IPS-20b (cell line): ENCODE measurements at regions not wholly inside any gene's neighbourhood (a gene's known extent, or its start where the extent isn't known, plus 50 kb on each side); places are given as distances from the start of the nearest gene placed in this dataset.
A peak's percentile ranks its signal among the peaks of the same experiment; 100 is the strongest.

Source experiments
- H3K27ac ChIP-seq: one replicate; pipeline ENCODE4 v1.5.1; 2013; ENCODE audit warnings: low read length
- H3K27me3 ChIP-seq: 2 replicates; pipeline ENCODE4 v1.6.1; 2013; ENCODE audit warnings: mild to moderate bottlenecking, low read length, inconsistent platforms; ENCODE audit not compliant: insufficient read depth
- H3K36me3 ChIP-seq: 2 replicates; pipeline ENCODE4 v1.6.1; 2013; ENCODE audit warnings: low read depth, mild to moderate bottlenecking, inconsistent platforms, low read length, moderate library complexity; ENCODE audit not compliant: insufficient read depth
- H3K4me1 ChIP-seq: 2 replicates; pipeline ENCODE4 v1.6.1; 2013; ENCODE audit warnings: mild to moderate bottlenecking, control low read depth, inconsistent platforms, low read length, moderate library complexity; ENCODE audit not compliant: insufficient read depth
- H3K4me3 ChIP-seq: 2 replicates; pipeline ENCODE4 v1.5.1; 2013; ENCODE audit warnings: mild to moderate bottlenecking, low read length, inconsistent platforms
- H3K9ac ChIP-seq: 2 replicates; pipeline ENCODE4 v1.6.1; 2013; ENCODE audit warnings: low read depth, mild to moderate bottlenecking, inconsistent platforms, low read length, moderate library complexity
- H3K9me3 ChIP-seq: 2 replicates; pipeline ENCODE4 v1.6.1; 2013; ENCODE audit warnings: mild to moderate bottlenecking, low read depth, low read length, inconsistent platforms; ENCODE audit not compliant: insufficient read depth

DNA sequence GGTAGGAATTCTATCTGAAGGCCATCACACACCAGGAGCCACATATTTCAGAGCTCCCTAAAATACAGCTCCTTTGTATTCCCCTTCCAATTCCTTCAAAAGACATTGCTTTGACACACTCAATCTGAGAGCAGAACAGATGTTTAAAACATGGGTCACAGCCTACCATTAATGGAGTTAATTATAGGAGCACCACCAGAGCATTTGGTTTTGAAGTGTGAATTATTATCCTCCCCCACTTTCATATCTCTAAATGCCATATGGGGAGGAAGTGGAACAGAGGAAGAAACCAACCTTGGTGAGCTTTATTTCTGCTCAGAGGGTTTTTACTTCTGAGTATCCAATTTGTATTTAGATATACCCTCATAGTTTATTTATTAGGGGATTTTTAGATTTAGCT lies 50.7 kb upstream of the TNFRSF21 start:
- H3K9ac ChIP-seq, result no peak overlapping the region
- no peaks in the 10 kb centered on the region for H3K9me3 ChIP-seq
- H3K36me3 ChIP-seq, result no peaks in the 10 kb centered on the region
- no peaks in the 10 kb centered on the region for H3K27me3 ChIP-seq
- no peak overlapping the region for H3K27ac ChIP-seq
- H3K4me3 ChIP-seq, result no peak overlapping the region
- H3K4me1 ChIP-seq, result peaks cover 19% of the 10 kb centered on the region

DNA sequence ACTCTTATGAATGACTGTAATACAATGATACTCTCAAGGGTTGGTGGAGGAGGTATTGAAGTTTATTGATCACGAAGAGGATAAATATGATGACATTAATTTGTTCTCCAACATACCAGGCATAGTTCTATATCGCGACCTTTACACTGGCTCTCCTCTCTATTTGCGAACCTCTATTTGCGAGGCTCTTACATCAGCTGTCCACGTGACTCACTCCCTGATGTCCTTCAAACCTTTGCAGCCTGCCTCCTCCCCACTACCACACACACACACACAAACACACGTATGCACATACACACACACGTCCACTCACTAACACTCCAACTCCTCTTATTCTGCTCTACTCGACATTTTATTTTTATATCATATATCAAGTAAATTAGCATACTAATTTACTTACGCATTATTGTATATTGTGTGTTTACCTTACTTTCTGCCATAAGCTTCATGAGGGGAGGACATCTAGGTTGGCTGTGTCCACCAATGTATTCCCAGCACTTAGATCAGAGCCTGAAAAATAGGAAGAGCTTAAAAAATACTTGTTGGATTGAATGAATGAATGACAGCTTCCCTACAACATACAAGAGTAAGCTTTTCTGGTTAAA lies 53.3 kb upstream of the TNFRSF21 start:
- peaks cover 17% of the 10 kb centered on the region for H3K4me1 ChIP-seq
- no peak overlapping the region for H3K4me3 ChIP-seq
- no peaks in the 10 kb centered on the region for H3K27me3 ChIP-seq
- H3K36me3 ChIP-seq, result no peaks in the 10 kb centered on the region
- no peaks in the 10 kb centered on the region for H3K9me3 ChIP-seq
- no peak overlapping the region for H3K27ac ChIP-seq
- H3K9ac ChIP-seq, result no peak overlapping the region

DNA sequence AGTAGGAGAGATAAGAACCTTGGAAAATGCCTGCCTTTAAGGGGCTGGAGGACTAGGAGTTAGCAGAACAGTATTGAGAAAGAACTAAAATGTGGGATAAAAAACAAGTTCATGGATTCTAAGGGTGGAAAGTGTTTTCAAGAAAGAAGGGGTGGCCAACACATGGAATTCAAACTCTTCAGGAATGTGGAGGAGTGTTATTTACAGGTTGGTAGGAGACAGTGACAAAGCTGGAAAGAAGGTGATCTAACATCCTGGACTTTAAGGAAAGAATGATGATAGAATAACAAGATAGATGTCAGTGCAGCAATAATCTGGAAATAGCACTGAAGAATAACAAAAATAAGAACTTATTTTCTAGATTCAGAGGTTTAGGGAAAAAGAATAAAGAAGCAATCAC lies 54.0 kb upstream of the TNFRSF21 start:
- H3K27ac ChIP-seq, result no peak overlapping the region
- H3K27me3 ChIP-seq, result no peaks in the 10 kb centered on the region
- H3K4me1 ChIP-seq, result peaks cover 9% of the 10 kb centered on the region
- no peaks in the 10 kb centered on the region for H3K36me3 ChIP-seq
- H3K4me3 ChIP-seq, result no peak overlapping the region
- H3K9ac ChIP-seq, result no peak overlapping the region
- no peaks in the 10 kb centered on the region for H3K9me3 ChIP-seq

DNA sequence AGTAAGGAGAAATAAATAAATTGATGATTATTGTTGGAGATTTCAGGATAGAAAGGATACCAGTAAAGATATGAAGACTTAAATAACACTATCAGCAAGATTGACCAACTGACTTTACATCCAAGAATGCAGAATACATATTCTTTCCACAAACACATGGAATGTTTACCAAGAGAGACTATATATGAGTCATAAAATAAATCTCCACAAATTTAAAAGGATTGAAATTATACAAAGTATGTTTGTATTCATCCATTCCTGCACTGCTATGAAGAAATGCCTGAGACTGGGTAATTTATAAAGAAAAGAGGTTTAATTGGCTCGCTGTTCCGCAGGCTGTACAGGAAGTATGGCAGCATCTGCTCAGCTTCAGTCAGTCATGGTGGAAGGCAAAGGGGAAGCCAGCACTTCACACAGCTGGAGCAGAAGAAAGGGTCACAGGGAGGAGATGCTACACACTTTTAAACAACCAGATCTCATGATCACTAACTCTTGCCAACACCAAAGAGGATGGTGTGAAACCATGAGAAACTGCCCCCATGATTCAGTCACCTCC lies 56.7 kb upstream of the TNFRSF21 start:
- Histone ChIP-seq H3K27me3 (no peaks in the 10 kb centered on the region), H3K4me3 (no peak overlapping the region), H3K4me1 (peaks cover 7% of the 10 kb centered on the region), H3K9me3 (no peaks in the 10 kb centered on the region), H3K36me3 (no peaks in the 10 kb centered on the region), H3K9ac (no peak overlapping the region), H3K27ac (no peak overlapping the region)

DNA sequence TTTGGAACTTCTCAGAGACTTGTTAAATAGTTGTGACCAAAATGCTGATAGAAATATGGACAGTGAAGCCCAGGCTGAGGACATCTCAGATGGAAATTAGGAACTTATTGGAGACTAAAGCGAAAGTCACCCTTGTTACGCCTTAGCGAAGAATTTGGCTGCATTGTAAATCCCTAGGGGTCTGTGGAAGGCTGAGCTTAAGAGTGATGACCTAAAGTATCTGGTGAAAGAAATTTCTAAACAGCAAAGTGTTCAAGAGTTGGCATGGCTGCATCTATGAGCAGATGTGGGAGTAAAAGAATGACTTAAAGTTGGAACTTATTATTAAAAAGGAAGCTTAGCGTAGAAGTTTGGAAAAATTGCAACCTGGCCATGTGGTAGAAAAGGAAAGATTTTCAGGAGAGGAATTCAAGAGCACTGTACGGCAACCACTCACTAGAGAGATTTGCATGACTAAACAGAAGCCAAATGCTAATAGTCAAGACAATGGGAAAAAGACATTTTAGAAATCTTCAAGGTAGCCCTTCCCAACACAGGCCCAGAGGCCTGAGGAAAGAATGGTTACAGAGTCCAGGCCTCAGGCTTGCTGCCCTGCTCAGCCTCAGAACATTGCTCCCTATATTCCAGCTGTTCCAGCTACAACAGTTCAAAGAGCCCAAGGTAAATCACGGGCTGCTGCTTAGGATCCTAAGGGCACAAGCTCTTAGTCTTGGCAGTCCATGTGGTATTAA lies 61.6 kb upstream of the TNFRSF21 start:
- Histone ChIP-seq H3K36me3 (no peaks in the 10 kb centered on the region), H3K9ac (peak overlapping the region; percentile 14; the same call in 1 of the 2 replicates), H3K27me3 (no peaks in the 10 kb centered on the region), H3K27ac (no peak overlapping the region), H3K4me1 (peaks cover 10% of the 10 kb centered on the region; the same call in 1 of the 2 replicates), H3K4me3 (no peak overlapping the region), H3K9me3 (no peaks in the 10 kb centered on the region)

GRCh38 chr6:47371870-47372255 lies 62.2 kb upstream of the TNFRSF21 start:
- H3K4me1 ChIP-seq, result peaks cover 10% of the 10 kb centered on the region; the same call in 1 of the 2 replicates
- no peak overlapping the region for H3K4me3 ChIP-seq
- no peaks in the 10 kb centered on the region for H3K9me3 ChIP-seq
- H3K27me3 ChIP-seq, result no peaks in the 10 kb centered on the region
- no peak overlapping the region for H3K27ac ChIP-seq
- peak overlapping the region; percentile 14; the same call in 1 of the 2 replicates for H3K9ac ChIP-seq
- H3K36me3 ChIP-seq, result no peaks in the 10 kb centered on the region

- Histone ChIP-seq H3K36me3 (no peaks in the 10 kb centered on the region), H3K9me3 (no peaks in the 10 kb centered on the region), H3K9ac (no peak overlapping the region), H3K4me1 (peaks cover 10% of the 10 kb centered on the region; the same call in 1 of the 2 replicates), H3K27ac (no peak overlapping the region), H3K27me3 (no peaks in the 10 kb centered on the region), H3K4me3 (no peak overlapping the region)
These were observed 62.6 kb upstream of the TNFRSF21 start for GRCh38 chr6:47372318-47372717.

- Histone ChIP-seq H3K27ac (no peak overlapping the region), H3K9ac (no peak overlapping the region), H3K4me1 (peaks cover 10% of the 10 kb centered on the region; the same call in 1 of the 2 replicates), H3K4me3 (no peak overlapping the region), H3K27me3 (no peaks in the 10 kb centered on the region), H3K9me3 (no peaks in the 10 kb centered on the region), H3K36me3 (no peaks in the 10 kb centered on the region)
These were observed 65.7 kb upstream of the TNFRSF21 start for GRCh38 chr6:47375426-47375825.

DNA sequence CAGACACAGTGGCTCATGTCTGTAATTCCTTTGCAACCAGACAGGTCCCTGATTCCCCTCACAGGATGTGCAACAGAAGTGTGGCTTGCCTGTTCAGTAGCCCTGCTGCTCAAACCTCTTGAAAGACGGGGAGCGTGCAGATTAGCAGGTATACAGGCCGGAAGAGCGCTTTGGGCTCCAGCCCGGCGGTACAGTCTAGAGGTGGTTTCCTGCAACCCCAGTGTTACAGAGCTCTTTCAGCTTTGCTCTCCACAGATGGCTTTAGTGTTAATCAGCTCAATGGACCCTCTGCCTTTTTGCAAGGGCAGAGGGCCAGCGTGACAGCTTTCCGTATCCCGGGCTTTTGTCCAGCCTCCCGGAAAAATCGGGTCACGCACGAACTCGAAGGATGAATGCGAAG lies 67.2 kb upstream of the TNFRSF21 start:
- no peak overlapping the region for H3K4me3 ChIP-seq
- H3K27me3 ChIP-seq, result no peaks in the 10 kb centered on the region
- no peak overlapping the region for H3K9ac ChIP-seq
- H3K27ac ChIP-seq, result no peak overlapping the region
- H3K9me3 ChIP-seq, result no peaks in the 10 kb centered on the region
- no peaks in the 10 kb centered on the region for H3K36me3 ChIP-seq
- peaks cover under 1% of the 10 kb centered on the region; the same call in 1 of the 2 replicates for H3K4me1 ChIP-seq

- Histone ChIP-seq H3K36me3 (no peaks in the 10 kb centered on the region), H3K9me3 (no peaks in the 10 kb centered on the region), H3K4me3 (no peak overlapping the region), H3K9ac (no peak overlapping the region), H3K27me3 (no peaks in the 10 kb centered on the region), H3K27ac (no peak overlapping the region), H3K4me1 (no peaks in the 10 kb centered on the region)
These were observed 68.3 kb upstream of the TNFRSF21 start for GRCh38 chr6:47377971-47378370.

- Histone ChIP-seq H3K4me3 (no peak overlapping the region), H3K9me3 (no peaks in the 10 kb centered on the region), H3K9ac (no peak overlapping the region), H3K36me3 (no peaks in the 10 kb centered on the region), H3K27ac (no peak overlapping the region), H3K4me1 (no peaks in the 10 kb centered on the region), H3K27me3 (no peaks in the 10 kb centered on the region)
These were observed 69.6 kb upstream of the TNFRSF21 start for GRCh38 chr6:47379328-47379727.

DNA sequence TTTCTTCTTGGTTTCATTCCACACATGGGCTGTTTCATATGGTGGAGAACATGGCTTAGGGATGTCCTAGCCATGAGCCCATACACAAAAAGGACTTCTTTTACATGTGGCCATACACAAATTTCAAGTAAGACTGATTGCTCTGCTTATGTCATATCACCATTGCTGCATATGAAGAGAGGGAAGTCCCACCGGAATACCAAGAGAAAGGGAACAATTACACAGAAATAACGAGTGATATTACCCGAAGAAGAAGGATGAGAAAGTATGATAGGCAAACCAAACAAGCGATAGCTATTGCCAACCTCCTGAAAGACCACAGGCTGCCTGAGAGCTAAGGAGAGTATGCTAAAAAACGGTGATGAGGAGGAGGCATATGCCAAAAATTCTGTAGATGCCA lies 70.5 kb upstream of the TNFRSF21 start:
- no peaks in the 10 kb centered on the region for H3K9me3 ChIP-seq
- H3K27ac ChIP-seq, result no peak overlapping the region
- H3K36me3 ChIP-seq, result no peaks in the 10 kb centered on the region
- H3K4me1 ChIP-seq, result no peaks in the 10 kb centered on the region
- no peaks in the 10 kb centered on the region for H3K27me3 ChIP-seq
- H3K9ac ChIP-seq, result no peak overlapping the region
- H3K4me3 ChIP-seq, result no peak overlapping the region
